GM19351 (cell line): ENCODE measurements at regions not wholly inside any gene's neighbourhood (a gene's known extent, or its start where the extent isn't known, plus 50 kb on each side); places are given as distances from the start of the nearest gene placed in this dataset.
"Not testable (repeated sequence)": the region's sequence is repeated elsewhere in the genome, so short reads cannot be mapped to it uniquely, and the experiment has no call there.

ENCODE experiments used
- ATAC-seq: cut with Tn5 transposase; IDR thresholded peaks from one replicate; pipeline ENCODE4 v1.9.1; 2021; ENCODE audit warnings: mild to moderate bottlenecking, moderate library complexity; ENCODE audit not compliant: unreplicated experiment

- no peak for ATAC-seq
These were observed 222.2 kb downstream of the CYP26B1 start for GRCh38 chr2:71925268-71926088.

DNA sequence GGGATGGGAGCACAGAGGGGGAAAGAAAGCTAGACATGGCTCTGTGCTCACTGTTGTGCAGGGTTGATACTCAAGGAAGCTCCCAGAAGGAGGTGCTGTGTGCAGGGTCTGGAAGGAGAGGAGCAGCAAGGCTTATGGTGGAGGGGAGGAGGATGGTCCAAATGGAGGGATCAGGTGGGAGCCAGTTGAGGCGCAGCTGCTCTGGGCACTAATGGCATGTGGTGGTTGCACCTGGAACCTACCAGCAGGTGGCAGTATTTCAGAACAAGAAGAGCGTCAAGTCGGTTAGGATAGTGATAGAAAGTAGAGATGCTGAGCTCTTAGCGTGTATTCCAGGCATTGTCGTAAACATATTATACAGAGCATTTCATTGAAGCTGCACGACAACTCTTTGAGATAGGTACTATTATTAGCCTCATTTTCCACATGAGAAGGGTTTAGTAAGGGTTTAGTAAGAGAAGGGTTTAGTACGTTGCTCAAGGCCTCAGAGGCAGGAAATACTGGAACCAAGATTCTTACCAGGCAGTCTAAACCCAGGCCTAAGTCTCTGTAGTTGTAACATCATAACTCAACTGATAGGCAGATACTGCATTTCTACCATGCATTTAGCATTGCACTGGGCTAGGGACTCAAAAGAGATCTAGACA lies 223.7 kb downstream of the CYP26B1 start:
- ATAC-seq, result peak; percentile 95

DNA sequence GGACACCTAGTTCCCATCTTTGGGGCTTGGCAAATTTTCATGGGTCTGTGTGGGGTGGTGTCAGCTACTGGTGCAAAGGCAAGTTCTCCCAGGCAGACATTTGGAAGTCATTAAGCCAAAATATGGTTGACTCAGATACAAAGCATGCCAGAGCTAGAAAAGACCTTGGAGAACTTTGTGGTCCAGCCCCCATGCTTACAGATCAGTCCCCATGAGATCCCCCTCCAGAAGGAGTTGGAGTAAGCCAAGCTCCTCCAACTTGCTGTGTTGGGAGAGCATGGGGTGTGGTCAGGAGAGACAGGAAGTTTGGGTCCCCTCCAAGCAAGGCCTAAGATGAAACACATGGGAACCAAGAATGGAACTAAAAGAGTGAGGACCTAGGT lies 224.5 kb downstream of the CYP26B1 start:
- no peak for ATAC-seq

DNA sequence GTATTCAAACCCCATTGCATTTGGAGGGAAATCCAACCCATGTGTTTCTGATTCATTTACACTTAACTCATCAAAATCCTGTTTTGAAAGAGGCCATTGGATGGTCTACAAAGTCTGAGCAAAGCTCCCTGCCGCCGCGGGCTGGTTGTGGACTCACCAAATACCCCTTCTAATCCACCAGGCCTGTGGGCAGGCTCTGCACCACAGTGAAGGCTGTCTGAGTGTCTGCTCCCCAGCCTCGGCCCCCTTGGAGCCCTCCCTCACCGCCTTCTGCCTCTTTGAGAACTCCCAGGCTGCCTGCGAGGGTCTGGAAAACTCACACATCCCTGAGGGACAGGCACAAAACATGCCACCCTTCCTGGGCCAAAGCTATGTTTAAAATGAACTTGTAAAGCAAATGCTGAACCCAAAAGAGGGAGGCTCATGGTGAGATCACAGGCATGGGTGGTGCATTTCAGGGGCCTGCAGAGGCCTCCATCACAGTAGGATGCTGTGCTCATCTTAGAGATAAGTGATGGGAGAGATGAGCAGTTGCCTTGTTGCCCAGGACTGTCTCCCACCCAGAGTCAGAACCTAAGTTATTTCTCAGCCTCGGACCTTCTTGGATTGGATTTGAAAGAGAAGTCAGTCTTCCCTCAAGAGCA lies 225.0 kb downstream of the CYP26B1 start:
- ATAC-seq, result no peak

GRCh38 chr2:71922091-71922490 lies 225.6 kb downstream of the CYP26B1 start:
- no peak for ATAC-seq

- ATAC-seq, result not testable (repeated sequence)
These were observed 226.8 kb downstream of the CYP26B1 start for GRCh38 chr2:71920819-71921218.

DNA sequence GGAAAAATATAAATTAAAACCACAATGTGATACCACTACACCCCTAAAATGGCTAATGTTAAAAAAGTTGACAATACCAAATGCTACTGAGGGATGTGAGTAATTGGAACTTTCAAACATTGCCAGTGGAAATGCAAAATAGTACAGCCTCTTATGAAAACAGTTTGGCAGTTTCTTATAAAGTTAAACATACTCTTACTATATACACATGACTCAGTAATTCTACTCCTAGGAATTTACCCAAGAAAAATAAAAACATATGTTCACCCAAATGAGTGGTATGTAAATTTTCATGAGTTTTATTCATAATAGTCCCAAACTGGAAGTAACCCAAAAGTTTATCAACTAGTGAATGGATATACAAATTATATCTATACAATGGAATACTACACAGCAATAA lies 228.0 kb downstream of the CYP26B1 start:
- no peak for ATAC-seq

DNA sequence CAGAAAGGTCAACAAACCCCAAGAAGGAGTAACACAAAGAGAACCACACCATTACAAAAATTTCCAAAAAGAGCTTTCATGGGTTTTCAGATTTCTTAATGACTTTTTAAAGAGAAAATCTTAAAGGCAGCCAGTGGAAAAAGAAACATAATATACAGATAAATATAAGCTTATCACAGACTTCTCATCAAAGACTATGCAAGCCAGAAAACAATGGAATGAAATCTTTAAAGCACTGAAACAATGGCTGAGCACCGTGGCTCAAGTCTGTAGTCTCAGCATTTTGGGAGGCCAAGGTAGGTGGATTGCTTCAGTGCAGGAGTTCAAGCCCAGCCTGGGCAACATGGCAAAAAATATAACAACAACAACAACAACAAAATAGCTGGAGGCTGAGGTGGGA lies 237.4 kb downstream of the CYP26B1 start:
- no peak for ATAC-seq

- no peak for ATAC-seq
These were observed 238.9 kb downstream of the CYP26B1 start for GRCh38 chr2:71908798-71909197.

DNA sequence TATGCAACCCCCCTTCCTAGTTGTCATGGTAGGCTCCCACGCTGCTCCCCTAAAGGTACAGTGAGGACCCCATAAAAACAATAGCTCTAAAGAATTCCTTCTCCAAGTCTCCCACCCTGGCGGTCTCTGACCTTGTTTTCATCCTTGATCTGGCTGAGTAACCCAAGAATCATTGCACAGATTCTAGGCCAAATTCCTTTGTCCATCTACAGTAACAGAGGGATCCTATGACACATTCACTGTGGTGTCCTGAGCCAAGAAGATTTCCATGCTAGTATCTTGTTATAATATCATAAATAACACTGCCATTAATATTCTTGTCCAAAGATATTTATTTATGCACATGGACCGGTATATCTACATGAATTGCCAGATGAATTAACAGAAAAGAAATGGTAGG lies 240.2 kb downstream of the CYP26B1 start:
- ATAC-seq, result no peak

- no peak for ATAC-seq
These were observed 241.2 kb downstream of the CYP26B1 start for GRCh38 chr2:71906357-71906973.

DNA sequence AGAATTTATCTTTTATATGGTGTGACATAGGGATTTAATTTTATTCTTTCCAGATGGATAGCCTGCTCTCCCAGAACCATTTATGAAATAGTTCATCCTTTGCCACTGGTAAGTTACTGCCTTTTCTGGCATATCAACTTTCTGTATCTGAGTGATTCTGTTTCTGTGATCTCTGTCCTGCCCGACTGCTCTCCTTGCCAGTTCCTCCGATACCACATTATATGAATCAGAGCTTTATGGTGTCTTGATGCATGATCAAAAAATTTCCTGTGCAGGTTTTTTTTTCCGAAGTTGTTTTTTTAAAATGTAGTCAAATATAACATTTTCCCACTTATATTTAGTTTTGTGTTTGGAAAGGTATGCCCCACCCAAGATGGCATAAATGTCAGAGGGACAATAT lies 242.5 kb downstream of the CYP26B1 start:
- no peak for ATAC-seq

GRCh38 chr2:71903841-71904240 lies 243.8 kb downstream of the CYP26B1 start:
- no peak for ATAC-seq

GRCh38 chr2:71901466-71901865 lies 246.2 kb downstream of the CYP26B1 start:
- ATAC-seq, result no peak

DNA sequence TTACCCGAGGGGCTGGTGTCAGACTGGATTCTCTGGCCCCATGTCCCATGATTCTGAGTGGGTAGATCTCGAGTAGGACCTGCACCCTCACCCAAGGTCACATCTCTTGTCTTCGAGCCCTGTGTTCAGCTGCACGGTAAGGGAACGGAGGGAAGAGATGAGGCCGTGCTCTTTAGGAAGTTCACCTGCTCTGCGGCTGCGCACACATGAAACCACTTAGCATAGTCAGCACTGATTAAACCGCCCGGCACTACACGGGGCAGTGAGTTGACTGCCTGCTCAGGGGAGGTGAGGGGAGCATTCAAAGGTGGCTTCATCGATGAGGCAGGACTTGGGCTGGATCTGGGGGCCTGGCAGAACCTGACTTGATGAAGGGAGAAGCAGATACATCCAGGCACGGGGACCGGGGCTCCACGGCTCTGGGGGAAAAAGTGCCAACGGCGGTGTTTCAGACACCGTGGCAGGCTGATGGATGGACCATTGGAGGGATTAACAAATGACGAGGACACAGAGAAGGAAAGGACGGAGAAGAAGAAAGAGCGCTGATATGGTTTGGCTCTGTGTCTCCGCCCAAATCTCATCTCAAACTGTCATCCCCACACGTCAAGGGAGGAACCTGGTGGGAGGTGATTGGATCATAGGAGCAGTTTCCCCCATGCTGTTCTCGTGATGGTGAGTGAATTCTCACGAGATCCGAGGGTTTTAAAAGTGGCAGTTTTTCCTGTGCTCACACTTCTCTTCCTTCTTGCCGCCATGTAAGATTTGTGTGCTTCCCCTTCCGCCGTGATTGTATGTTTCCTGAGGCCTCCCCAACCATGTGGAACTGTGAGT lies 248.6 kb downstream of the CYP26B1 start:
- no peak for ATAC-seq

DNA sequence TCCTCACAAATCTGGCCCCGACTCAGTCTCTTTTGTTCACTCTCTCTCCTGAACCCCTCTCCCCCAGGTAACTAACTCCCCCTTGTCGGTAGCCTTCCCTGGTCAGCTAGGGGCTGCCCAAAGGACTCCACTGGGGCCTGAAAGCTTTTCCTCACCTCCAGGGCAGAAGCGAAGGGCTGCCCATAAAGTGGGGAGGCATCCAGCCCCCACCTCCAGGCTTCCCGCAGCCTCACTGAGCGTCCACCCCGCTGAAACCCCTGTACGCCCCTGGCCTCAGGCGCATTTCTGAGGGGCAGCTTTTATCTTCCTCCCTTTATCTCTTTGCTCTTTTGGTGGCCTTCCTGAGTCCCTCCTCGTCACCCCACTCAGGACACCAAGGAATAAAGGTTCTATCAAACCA lies 249.3 kb downstream of the CYP26B1 start:
- ATAC-seq, result no peak

DNA sequence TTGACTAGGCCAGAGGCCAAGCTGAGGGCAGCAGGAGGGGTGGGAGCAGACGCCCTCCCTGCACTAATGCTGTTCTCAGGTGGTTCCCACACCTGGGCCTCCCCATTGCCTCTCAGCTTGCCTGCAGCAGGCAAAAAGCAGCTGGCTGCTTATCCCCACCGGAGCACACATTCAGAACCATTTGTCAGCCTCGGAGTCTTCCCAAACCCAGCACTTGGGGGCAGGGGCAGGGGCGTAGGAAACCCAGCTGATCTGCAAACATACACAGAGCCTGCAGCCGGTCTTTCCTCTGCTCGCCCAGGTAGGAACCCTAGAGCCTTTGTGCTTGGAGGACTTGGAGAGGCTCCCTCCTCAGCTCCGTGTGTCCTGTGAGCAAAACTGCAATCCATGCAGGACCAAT lies 249.8 kb downstream of the CYP26B1 start:
- ATAC-seq, result no peak

DNA sequence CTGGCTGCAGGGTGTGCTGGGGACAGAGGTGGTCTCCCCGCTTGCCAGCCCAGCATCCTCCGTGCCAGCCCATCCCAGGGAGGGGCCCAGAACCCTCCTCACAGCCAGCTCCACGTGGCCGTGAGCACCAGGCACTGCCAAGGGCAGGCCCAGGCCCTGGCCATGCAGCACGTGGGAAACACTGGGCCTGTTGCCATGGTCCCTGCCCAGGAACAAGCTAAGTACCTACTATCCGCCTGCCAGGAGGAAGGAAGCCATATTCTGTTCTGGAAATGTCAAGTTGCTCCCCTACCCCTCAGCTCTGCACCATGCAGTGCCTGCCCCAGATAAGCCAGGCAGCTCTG lies 250.6 kb downstream of the CYP26B1 start:
- ATAC-seq, result no peak

GRCh38 chr2:71896385-71897136 lies 251.1 kb downstream of the CYP26B1 start:
- no peak for ATAC-seq
